ENCODE measurements at regions not wholly inside any gene's neighbourhood (a gene's known extent, or its start where the extent isn't known, plus 50 kb on each side); places are given as distances from the start of the nearest gene placed in this dataset.

- no peak for TF ChIP-seq CTCF (IDR thresholded peaks at IDR 0.05; ENCODE audit: low read depth, low read length, poor library complexity, severe bottlenecking)
- no peak for TF ChIP-seq EZH2phosphoT487 (IDR thresholded peaks at IDR 0.05; ENCODE audit: borderline replicate concordance, low read length)
Observed at GRCh38 chr11:19558189-19558986, 154.2 kb upstream of the NAV2 start.
